ENCODE measurements at regions not wholly inside any gene's neighbourhood (a gene's known extent, or its start where the extent isn't known, plus 50 kb on each side); places are given as distances from the start of the nearest gene placed in this dataset.

DNA sequence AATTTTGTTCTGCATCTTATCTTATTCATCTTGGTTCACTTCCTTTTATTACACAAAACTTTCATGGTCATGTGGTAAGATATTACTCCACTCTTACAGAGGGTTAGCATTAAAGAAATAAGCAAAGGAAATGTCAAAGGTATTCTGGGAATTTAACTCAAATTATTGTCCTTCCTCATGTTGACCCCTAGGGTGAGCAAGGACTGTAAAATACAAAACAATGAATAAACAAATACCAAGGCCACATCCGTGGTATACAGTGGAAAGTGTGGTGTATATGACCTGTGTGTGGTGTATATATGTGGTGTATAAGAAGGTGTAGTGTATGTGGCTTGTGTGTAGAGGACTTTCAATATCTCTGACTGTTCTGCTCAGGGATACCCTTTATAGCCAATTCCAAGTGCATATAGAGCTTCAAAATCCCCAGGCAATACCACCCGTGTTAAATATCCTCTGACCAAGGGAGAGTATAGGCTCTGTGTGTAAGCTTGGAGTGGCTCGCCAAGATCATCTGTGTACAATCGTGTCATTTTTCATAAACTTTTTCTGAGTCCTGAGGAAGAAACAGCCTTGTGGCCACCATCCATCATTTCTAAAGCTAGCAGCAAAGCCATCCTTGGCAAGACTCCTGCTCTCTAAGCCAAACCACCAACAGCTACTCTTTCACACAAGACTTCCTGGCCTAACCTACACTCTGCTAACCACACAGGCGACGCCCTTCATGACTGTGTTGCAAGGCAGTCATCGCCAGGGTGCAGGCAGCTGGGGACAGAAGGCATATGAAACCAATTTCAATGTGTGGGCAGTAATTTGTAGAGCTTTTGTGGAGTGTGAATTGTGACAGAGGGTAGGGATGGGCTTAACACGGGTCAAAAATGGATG is 548.0 kb downstream of the ETS1 start:
- peak; percentile 64 to 68 for DNase-seq (ENCODE audit: low read depth in 2 of 2)

DNA sequence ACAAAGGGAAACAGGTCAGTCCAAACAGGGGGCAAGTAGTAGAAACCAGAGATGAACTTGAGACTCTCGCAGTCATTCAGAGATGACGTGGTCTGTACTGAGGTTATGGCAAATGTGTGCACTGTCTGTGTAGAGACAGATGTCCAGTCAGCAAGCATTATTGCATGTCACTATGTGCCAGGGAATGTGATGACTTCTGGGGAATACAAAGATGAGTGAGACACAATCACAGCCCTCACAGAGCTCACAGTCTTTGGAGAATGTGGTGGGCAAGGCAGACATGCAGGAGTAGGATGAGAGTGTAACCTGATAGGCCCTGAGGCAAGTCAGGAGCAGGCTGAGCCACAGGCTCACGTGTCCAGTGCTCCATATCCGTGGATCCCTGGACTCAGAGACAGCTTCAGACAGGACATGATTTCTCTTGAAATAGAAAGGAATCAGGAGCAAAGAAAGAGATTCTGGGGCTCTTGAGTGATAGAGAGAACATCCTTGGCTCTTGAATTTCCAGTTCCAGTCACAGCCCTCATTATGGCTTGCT is 550.7 kb downstream of the ETS1 start:
- DNase-seq (ENCODE audit: low read depth in 2 of 2) = no peak

DNA sequence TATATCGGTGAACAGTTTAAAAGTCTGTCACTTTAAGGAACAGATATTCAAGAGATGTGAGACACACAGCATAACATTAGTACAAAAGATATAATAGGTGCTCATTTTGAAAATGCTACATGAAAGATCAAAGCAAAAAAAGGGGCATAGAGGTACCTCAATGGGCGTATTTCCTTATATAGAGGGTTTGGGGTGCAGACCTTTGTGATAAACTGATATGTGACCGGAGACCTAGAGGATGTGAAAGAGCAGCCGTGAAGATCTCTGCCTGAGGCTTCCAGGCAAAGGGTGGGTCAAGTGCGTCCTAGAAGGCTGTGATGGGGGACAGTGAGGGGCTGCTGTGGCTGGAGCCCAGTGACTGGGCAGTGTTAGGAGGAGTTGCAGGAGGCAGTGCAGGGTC is 551.4 kb downstream of the ETS1 start:
- no peak for DNase-seq (ENCODE audit: low read depth in 2 of 2)

DNA sequence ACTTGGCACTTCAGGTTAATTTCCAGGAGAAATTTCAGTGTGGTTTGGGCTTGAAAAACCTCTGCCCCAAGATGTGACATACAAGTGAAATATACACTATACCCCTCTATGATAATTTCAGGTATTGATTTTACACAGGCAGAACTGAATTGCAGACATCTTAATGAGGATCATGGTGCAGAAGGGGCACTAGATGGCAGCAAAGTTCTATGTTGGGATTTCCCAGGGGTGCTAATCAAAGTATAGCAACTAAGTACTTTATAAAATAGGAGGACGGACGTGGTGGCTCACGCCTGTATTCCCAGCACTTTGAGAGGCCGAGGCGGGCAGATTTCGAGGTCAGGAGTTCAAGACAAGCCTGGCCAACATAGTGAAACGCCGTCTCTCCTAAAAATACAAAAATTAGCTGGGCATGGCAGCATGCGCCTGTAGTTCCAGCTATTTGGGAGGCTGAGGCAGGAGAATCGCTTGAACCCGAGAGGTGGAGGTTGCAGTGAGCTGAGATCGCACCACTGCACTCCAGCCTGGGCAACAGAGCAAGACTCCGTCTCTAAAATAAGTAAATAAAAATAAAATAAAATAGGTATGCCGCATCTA is 555.7 kb downstream of the ETS1 start:
- DNase-seq (ENCODE audit: low read depth in 2 of 2) = peak; percentile 25 to 35

DNA sequence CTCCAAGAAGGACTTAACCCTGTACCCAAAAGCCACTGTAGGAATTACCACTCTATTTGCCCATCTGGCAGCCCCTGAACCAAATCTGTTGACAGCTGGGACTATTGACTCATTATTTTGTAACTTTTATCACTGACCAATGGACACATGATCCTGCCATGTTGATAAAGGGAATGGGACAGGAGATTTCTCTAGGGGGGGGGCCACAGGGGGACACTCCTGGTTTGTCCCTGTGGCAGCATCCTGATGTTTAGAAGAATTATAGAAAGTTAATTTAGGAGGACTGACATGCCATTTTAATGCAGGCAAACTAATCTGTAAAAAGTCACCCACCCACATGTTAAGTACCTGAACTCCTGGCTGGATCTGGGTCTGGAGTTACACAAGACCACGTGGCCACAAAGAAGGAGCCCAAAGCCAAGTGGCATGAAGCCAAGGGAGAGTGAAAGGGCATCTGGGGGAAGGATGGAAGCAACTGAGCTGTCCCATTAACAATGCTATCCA is 558.1 kb downstream of the ETS1 start:
- DNase-seq (ENCODE audit: low read depth in 2 of 2) = no peak

DNA sequence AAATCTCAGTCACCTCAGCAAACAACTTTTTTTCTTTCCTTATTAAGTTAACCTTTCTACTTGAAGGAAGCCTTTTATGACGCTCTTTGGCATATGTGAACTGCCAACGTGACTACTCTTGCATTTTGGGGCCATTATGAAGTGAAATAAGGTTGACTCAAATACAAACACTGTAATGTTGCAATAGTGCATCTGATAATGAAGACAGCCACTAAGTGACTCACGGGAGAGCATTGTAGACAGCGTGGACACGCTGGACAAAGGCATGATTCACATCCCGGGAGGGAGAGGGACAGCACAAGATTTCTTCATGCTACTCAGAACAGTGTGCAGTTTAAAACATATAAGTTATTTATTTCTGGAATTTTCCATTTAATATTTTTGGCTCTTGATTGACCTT is 560.8 kb downstream of the ETS1 start:
- no peak for DNase-seq (ENCODE audit: low read depth in 2 of 2)

DNA sequence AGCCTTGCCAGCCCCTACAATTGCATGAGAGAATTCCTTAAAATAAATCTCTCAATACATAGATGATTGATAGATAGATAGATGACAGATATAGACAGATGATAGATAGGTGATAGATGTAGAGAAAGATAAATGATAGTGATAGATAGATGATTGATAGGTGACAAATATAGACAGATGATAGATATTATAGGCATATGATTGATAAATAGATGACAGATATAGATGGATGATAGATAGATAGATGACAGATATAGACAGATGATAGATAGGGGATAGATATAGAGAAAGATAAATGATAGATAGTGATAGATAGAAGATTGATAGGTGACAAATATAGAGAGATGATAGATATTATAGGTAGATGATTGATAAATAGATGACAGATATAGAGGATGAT is 564.6 kb downstream of the ETS1 start:
- no peak for DNase-seq (ENCODE audit: low read depth in 2 of 2)

DNA sequence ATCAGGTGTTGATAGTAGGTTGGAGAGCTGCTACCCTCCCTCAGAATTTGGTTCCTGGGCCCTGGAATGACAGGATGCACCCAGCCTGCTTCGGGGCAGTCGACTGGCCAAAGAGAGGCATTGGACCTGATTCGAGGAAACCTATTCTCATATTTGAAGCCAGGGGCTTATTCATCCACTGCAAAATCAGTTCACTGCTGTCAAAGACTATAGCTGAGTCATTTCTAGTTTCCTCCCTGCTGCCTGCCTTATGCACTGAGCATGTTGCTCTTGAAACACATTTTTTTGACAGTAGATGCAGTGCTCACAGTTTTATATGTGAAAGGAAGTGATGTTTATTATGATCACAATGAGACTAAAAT is 565.4 kb downstream of the ETS1 start:
- no peak for DNase-seq (ENCODE audit: low read depth in 2 of 2)

DNA sequence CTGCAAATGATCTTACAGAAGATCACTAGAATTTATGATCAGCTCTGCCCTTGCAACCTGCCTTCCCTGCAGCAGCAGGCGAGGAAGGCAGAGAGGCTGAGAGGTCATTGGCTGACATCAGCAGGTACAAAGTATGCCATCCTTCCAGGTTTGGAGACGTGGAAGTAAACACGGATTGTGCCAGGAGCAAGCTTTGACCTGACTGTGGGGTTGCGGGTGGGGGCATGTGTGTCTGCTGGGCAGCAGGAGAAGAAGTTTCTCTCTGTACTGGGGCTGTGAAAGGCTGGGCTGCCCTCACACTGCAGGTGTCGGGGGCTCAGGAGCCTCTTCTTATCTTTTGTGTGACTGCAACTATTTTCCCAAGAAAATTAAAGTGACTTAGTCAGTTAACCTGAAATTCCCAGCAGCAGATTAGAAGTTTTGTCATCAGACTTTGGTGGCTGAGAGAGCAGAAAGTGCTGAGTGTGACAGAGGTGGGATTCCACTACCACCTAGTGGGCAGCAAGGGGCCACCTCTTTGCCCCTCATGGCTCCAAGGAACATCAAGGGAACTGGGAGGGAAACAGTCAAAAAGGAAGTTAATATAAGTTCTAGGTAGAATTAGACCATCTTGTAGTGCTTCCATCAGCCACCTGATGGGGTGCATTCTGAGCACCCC is 565.9 kb downstream of the ETS1 start:
- no peak for DNase-seq (ENCODE audit: low read depth in 2 of 2)

DNA sequence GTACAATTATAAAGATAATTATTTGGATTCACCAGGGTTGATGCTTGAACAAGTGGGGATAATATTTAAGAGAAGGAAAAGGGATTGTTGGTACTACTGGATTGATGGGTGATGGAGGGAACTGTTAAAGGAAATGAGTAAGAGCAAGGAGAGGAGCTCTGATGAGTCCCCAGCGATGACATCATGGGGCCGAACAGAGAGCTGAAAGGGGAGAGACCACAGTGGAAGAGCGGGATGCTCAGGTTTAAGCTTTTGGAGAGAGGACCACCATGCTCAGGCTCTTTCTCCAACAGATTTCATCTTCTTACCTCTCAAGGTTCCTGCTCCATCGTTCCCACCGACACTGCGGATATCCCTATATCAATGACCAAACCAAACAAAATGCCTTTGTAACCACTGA is 568.7 kb downstream of the ETS1 start:
- DNase-seq (ENCODE audit: low read depth in 2 of 2) = no peak

DNA sequence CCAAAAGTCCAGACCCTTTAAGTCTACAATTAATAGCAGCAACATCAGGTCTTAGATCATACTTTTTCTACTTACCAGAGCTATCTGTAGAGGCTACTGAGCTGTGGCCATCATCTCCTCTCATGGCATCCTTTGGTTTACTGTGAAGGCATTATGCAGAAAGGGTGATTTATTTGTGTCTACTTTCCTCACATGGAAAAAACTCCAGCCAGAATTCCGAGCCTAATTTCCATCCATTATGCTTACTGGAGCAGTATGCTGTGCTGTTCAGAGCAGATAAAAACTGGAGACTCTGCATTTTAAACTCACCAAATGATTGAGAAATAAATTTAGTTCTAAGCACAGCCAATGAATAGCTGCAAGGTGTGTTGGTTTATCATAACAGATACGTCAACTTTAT is 581.8 kb downstream of the ETS1 start:
- no peak for DNase-seq (ENCODE audit: low read depth in 2 of 2)

DNA sequence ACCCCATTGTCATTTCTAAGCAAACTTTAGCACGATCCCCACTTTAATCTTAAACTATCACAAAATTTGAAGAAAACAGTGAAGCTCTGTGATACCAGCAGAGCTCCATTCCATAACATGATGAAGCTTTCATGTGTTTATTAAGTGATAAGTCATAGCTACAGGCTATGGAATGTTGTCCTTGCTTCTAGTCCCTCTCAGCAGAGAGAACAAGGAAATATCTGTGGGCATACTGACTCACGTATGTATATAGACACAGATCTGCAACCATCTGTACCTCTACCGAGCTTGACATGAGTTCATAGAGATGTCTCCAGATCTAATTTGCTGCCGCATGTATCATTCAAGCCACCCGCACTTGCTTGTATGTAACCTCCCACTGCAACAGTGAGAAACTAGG is 588.9 kb downstream of the ETS1 start:
- DNase-seq (ENCODE audit: low read depth in 2 of 2) = no peak

DNA sequence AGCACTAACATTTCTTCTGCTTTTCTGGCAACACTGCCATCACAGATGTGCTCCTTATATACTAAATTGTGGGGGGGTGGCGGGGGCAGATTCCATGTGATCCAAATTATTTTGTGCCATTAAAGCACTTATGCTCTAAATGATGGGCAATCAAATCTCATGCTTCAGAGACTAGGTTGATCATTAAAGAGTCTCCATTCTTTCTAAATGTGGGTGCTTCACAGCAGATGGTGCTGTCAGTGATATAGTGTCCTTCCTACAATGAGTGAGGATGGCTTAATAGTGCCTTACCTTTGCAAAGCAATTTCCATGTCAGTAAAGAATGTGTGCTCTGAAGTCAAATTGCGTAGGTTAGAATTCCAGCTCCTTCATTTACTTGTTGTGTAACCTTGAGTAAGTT is 589.8 kb downstream of the ETS1 start:
- DNase-seq (ENCODE audit: low read depth in 2 of 2) = no peak

DNA sequence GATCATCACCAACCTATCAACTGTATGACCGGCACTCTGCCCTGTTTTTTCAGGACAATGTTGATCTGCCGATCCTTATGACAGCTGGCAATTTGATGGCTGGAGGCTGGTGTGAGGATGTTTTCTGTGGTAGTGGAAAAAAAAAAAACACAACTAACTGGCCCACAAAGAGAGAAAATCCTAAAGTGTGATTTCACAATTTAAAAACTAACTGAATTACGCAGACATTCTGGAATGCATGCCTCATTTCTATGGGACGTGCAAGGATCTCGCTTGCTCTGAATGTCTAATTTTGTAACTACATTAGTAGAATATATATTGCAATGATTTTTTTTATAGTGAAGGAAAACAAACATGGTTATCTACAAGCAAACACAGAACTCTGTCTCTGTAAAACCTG is 590.5 kb downstream of the ETS1 start:
- DNase-seq (ENCODE audit: low read depth in 2 of 2) = no peak

DNA sequence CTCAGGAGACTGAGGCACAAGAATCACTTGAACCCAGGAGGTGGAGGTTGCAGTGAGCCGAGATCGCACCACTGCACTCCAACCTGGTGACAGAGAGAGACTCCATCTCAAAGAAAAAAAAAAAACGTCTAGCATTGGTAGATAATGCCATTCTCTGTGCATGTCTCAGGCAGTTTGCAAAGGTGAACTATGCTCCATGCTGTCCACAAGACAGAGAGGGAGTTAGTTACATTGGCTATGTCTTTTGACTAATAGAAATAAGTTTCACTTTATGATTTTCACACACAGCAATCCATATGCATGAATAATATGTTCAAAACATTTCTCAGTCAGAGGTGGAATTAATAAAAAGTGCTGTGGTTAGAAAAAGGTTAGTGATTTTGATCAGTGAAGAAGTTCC is 591.4 kb downstream of the ETS1 start:
- DNase-seq (ENCODE audit: low read depth in 2 of 2) = no peak

DNA sequence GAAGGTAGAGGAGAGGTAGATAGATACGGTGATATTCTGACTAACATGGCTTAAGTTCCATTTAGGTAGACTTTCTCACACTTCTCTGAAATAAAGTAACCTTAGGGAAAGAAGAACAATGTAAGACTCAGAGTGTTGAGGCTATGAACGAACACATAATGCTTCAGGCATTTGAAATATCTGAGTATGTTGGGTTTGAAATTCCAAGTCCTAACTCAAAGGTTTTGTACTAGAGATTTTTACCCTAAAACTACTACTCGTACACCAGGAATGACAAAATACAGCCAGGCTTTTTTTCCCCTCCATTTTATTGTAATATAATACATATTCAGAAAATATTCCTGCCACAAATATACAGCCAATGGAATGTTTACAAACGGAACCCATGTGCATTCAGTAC is 592.6 kb downstream of the ETS1 start:
- no peak for DNase-seq (ENCODE audit: low read depth in 2 of 2)

DNA sequence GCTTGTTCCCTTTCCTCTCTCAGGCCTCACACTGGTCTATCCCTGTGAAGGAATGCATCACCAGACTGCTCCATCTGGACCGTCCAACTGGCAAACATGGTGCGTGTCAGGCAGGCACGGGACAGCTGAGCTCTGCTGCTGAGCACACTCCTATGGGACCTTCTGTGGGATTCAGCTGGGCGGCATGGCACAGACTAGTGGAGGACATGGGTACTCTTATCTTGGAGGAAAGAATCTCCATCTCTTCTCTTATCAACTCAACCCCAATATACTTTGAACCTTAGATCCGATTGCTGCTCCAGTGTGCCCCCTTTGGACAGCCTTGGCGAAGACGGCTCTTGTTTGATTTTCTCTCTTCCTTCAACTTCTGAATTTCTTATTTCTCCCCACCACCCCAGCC is 593.6 kb downstream of the ETS1 start:
- DNase-seq (ENCODE audit: low read depth in 2 of 2) = no peak

DNA sequence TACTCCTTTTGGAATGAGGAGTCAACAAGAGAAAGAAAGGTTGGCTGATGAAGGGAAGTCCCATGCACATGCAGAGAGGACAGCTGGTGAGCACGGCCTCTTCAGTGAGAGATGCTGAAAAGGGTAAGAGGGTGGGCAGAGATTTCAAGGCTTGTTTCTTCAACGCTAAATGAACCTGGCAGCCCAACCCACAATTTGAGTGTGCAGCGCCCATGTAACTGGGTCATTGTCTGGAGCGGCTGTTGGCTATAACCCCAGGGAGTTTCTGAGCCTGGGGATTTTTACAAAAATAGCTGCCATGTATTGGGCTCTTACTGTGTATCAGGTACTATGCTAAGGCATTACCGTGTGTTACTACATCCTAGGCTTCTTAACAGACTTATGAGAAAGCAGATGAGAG is 594.1 kb downstream of the ETS1 start:
- DNase-seq (ENCODE audit: low read depth in 2 of 2) = no peak

DNA sequence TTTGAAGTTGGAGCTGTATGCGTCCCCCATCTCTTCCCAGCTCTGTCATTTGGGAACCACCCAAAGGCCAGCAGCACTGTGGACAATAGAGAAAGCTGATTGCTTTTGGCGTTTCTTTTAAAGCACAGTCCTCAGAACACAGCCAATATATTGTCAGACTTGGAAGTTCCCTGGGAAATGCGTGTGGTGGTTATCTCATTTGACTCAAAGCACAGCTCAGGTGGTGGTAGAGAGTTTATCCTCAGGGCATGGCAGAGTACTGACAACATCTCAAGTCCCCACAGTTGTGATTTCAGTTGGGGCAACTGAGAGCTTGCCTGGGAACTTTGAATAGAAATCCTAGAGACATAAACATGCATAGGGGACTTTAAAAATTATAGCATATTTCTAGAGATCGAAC is 601.3 kb downstream of the ETS1 start:
- no peak for DNase-seq (ENCODE audit: low read depth in 2 of 2)

DNA sequence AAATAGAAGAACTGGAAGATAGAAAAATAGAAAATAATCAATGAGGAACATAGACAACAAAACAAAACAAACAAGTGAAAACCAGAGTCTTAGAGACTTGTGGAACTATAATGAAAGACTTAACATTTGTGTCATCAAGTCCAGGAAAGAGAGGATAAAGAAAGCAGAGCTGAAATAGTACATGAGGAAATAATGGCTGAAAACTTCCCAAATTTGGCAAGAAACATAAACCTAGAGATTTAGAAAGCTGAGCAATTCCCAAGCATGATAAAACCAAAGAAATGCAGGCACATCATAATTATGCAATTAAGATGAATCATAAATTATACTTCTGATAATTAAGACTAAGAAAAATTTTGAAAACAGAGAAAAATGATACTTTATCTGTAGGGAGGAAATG is 614.5 kb downstream of the ETS1 start:
- no peak for DNase-seq (ENCODE audit: low read depth in 2 of 2)

DNA sequence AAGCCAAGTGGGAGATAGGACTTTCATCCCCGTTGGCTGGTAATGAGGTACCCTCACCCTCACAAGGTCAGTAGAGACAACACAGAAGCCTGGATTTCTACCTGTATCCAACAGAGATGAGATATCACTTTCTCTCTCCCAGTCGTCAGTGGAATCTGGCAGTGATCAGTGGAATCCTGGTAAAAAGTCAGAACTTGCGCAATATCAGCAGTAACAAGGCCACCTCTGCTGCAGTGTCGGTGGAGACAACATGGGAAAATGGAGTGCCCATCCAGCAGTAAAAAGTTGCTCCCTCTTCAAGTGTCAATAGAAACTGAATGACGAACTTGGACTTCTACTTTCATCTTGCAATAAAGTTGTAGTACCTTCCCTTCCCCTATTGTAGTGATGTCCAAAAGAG is 615.9 kb downstream of the ETS1 start:
- no peak for DNase-seq (ENCODE audit: low read depth in 2 of 2)

DNA sequence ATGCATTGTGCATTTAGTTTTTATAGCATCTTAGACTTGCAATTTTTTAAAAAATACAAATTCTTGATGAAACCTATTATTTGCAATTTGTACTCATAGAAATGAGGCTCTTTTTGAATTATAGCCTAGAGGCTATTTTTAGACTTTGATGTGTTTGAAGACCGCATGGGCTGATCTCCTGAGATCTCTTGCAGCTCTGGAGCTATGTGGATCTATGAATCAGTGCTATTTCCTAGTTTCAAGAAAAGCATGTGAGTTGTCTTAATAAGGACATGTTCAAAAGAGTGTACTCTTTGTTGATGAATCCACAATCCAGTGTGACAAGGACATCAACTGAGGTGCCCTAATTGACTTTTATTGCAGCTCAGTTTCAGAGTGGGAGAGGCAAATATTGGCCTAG is 620.5 kb downstream of the ETS1 start:
- no peak for DNase-seq (ENCODE audit: low read depth in 2 of 2)
